Stomach (tissue), 4 donors: ENCODE measurements at regions not wholly inside any gene's neighbourhood (a gene's known extent, or its start where the extent isn't known, plus 50 kb on each side); places are given as distances from the start of the nearest gene placed in this dataset.

Source experiments
- EP300 ChIP-seq: sonication (generic); formaldehyde crosslinking; IDR thresholded peaks from one replicate; pipeline ENCODE4 v1.6.1; 2017; ENCODE audit warnings: antibody characterized with exemption
- POLR2A ChIP-seq, 4 donors: fragments of 450-650 bp; IDR thresholded peaks; one replicate each; pipeline ENCODE4 v1.6.1; 2016; ENCODE audit warnings: antibody characterized with exemption in 4 of 4, control low read depth in 2 of 4, mild to moderate bottlenecking in 1 of 4, moderate library complexity in 1 of 4
- POLR2AphosphoS5 ChIP-seq, 3 donors: sonication (generic); formaldehyde crosslinking; IDR thresholded peaks; one replicate each; pipeline ENCODE4 v1.6.1; 2016; ENCODE audit warnings: antibody characterized with exemption in 3 of 3
- TF ChIP-seq, protein P1 (sequence below), 7 experiments: fragments of 450-650 bp in 4 of 7; fragments of 200-600 bp in 3 of 7; sonication (generic) in 3 of 7; IDR thresholded peaks; one replicate each; pipeline ENCODE4 v1.5.1; 2016 to 2019; ENCODE audit warnings: antibody characterized with exemption in 7 of 7, control low read depth in 2 of 7, mild to moderate bottlenecking in 1 of 7

DNA sequence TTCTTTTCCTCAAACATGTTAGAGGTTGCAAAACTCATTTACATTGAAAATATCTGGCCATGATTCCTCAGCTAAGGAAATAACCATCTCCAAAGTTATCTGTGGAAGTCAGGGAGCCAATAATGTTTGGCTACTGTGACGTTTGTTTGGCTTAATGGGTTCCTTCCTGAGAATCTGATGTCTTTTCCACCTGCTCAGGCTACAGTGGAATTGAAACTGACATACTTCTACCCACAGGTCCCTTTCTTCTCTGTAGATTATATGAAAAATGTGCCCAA is 221.1 kb upstream of the XYLT1 start:
- TF ChIP-seq POLR2A (IDR thresholded peaks at IDR 0.05) (no peak), POLR2AphosphoS5 (IDR thresholded peaks at IDR 0.05) (no peak), EP300 (no peak)
- TF ChIP-seq, protein P1, sequence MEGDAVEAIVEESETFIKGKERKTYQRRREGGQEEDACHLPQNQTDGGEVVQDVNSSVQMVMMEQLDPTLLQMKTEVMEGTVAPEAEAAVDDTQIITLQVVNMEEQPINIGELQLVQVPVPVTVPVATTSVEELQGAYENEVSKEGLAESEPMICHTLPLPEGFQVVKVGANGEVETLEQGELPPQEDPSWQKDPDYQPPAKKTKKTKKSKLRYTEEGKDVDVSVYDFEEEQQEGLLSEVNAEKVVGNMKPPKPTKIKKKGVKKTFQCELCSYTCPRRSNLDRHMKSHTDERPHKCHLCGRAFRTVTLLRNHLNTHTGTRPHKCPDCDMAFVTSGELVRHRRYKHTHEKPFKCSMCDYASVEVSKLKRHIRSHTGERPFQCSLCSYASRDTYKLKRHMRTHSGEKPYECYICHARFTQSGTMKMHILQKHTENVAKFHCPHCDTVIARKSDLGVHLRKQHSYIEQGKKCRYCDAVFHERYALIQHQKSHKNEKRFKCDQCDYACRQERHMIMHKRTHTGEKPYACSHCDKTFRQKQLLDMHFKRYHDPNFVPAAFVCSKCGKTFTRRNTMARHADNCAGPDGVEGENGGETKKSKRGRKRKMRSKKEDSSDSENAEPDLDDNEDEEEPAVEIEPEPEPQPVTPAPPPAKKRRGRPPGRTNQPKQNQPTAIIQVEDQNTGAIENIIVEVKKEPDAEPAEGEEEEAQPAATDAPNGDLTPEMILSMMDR (IDR thresholded peaks at IDR 0.05): no peak
